Cardiac fibroblast (primary cell): ENCODE measurements at regions not wholly inside any gene's neighbourhood (a gene's known extent, or its start where the extent isn't known, plus 50 kb on each side); places are given as distances from the start of the nearest gene placed in this dataset.

ENCODE experiments used
- DNase-seq, 2 donors: peaks; one replicate each; pipeline versions ENCODE4 v3.0.0 to v3.0.0-alpha.2; 2010; ENCODE audit warnings: low read depth in 2 of 2
- H3K4me3 ChIP-seq, 2 donors: replicated peaks in 1 of 2; 1 replicate in 1 of 2; 2 replicates in 1 of 2; pipeline ENCODE4 v1.5.1; 2011; ENCODE audit warnings: low read depth in 2 of 2, low read length in 2 of 2, mild to moderate bottlenecking in 2 of 2, moderate library complexity in 1 of 2
- TF ChIP-seq, protein P1 (sequence below): IDR thresholded peaks from one replicate; pipeline ENCODE4 v1.5.1; 2011; ENCODE audit warnings: low read depth, mild to moderate bottlenecking, low read length, inconsistent platforms

DNA sequence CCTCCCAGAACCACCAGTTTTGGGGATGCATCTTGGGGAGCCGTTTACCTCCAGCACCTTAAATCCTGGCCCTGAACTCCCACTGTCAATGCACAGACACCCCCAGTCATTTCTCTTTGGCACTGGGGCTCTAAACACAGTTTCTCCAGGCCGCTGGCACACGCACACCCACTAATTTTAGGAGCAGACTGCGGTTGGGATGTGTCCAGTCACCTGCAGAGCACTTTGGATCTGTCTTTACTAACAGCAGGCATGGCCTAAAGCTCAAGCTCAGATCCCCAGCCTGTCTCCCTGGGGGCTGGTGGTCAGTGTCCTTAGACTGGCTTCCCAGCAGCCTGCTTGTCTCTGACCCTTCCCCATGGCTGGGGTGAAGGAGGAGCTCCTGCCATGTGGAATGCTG is 49.9 kb downstream of the SYNE3 start:
- no peak overlapping the region for H3K4me3 ChIP-seq
- TF ChIP-seq, protein P1, sequence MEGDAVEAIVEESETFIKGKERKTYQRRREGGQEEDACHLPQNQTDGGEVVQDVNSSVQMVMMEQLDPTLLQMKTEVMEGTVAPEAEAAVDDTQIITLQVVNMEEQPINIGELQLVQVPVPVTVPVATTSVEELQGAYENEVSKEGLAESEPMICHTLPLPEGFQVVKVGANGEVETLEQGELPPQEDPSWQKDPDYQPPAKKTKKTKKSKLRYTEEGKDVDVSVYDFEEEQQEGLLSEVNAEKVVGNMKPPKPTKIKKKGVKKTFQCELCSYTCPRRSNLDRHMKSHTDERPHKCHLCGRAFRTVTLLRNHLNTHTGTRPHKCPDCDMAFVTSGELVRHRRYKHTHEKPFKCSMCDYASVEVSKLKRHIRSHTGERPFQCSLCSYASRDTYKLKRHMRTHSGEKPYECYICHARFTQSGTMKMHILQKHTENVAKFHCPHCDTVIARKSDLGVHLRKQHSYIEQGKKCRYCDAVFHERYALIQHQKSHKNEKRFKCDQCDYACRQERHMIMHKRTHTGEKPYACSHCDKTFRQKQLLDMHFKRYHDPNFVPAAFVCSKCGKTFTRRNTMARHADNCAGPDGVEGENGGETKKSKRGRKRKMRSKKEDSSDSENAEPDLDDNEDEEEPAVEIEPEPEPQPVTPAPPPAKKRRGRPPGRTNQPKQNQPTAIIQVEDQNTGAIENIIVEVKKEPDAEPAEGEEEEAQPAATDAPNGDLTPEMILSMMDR: no peak
- DNase-seq: no peak

DNA sequence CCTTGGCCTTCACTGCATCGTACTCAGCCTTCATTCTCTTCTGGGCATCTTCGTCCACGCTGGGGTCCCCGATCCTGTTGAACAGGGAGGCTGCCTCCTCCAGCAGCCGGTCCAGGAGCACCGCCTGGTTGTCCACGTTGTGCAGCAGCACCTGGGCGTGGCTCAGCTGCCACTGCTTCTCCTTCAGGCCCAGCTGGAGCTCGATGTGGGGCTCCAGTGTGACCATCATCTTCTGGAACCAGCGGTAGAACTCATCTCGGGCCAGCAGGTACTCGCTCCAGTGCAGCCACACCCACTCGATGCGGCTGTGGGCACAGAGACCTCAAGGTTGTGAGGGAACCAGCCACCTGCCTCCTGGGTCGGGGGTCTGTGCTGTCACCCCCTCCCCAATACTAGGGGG is 50.5 kb downstream of the SYNE3 start:
- no peak for DNase-seq
- H3K4me3 ChIP-seq: no peak overlapping the region
- TF ChIP-seq, protein P1: no peak

DNA sequence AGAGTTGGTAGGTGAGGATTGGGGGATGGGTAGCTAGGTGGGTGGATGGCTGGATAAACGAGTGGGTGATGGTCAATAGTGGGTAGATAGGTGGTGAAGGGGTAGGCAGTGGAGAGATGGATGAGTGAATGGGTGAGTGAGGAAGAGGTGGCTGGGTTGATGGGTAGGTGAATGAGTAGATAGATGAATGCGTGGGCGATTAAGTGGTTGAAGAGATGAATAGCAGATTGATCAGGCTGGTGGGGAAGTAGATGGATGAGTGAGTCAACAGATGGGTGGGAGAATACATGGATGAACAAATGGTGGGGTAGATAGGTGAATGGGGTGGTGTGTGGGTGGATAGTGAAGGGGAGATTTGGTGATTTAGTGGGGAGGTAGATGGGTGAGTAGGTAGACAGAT is 51.1 kb downstream of the SYNE3 start:
- no peak overlapping the region for H3K4me3 ChIP-seq
- no peak for DNase-seq
- TF ChIP-seq, protein P1: no peak

DNA sequence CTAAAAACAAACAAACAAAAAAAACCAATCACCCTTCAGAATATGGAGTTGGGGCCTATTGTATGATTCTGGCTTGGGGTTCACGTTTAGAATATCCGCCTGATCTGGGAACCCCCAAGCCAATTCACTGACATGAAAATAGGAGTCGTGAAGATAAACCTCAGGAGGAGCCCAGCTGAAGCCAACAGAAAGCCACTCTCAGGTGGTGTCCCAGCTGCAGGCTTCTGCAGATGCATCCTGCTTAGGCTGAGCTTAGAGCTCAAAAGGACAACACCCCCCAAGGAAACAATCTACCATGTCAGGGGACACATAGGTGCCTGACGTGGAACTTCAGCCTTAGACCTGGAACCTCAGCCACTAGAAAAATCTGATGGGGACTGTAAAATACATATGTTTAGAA is 51.9 kb downstream of the SYNE3 start:
- no peak overlapping the region for H3K4me3 ChIP-seq
- TF ChIP-seq, protein P1: no peak
- DNase-seq: no peak

DNA sequence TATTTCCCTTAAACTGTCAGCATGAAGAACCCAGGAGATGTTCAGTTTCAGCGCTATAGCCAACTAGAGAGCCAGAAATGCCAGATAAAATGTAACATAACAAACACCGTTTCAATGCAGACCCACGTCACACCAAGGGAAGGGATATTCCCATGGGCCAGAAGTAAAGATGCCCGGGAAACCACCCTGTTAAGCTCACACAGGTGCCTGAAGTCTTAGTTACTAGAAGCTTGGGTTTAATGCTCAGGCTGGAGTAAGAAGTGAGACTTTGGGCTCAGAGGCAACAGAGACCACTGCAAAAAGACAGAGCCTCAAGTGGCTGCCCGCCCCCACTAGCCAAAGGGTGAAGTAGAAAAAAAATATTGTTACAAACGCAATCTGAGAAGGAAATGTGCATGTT is 52.3 kb downstream of the SYNE3 start:
- H3K4me3 ChIP-seq: no peak overlapping the region
- DNase-seq: no peak
- TF ChIP-seq, protein P1: no peak

DNA sequence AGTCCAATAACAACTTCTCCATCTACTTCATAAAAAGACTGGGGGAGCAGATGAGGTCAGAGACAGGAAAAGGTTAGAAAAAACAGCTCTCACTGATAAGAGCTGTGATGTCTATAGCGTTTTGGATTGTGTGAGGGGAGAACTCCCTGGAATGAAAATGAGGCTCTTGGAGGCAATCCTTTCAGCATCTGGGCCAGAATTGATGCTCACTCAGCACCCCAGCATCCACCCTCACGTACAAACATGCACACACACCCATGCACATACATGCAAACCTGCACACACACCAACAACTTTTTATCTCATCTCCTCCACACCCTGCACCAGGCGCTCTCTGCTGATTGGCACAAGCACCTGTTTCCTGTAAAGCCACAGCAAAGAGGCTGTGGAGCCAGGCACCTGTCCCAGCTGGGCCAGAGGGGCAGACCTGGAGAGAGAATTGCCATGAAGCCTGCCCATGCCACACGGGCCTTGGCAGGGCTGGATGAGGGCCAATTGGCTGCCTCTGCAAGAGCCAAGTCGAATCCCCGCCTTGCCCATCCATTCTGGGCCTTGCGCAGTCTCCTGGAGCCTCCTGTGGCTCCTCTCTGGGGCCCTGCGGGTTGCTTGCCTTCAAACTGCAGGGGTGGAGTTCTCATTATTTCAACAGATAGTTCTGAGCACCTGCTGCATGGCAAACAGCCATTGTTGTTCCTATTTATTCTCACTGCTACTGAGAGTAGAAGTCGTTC is 53.1 kb downstream of the SYNE3 start:
- TF ChIP-seq, protein P1: no peak
- no peak for DNase-seq
- H3K4me3 ChIP-seq: no peak overlapping the region

DNA sequence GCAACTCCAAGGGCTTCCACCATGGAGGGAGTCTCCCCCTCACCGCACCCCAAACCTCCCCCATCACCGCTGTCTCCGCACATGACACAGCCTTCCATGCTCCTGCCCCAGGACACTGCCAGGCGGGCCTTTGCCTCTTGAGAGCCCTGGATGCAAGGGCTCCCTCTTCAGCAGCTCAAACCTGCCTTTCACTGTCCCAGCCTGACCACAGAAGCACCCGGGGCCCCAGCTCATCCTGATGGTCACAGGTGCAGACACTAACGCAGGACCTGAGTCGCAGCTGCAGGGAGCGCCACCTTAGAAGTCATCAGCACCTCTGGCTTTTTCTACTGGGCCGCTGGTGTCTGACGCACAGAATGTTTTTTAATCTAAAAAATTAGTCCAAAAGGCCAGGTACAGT is 54.0 kb downstream of the SYNE3 start:
- TF ChIP-seq, protein P1: no peak
- DNase-seq: no peak
- H3K4me3 ChIP-seq: no peak overlapping the region
